PC-3 (cell line): ENCODE measurements at regions not wholly inside any gene's neighbourhood (a gene's known extent, or its start where the extent isn't known, plus 50 kb on each side); places are given as distances from the start of the nearest gene placed in this dataset.
A peak's percentile ranks its signal among the peaks of the same experiment; 100 is the strongest.

Experiments
- ATAC-seq: fragments of 200-7000 bp; cut with Tn5 transposase; 2 replicates; pipeline ENCODE4 v1.9.1; 2020; ENCODE audit warnings: mild to moderate bottlenecking, moderate library complexity
- BruUV-seq: library from RNA; stranded (reverse); fragments of 400-500 nt; replicated peaks from 2 replicates; lab custom pipeline; 2021; lab: Mats Ljungman, UMichigan
- CTCF ChIA-PET: fragments of 300-600 bp; sonication (Branson Sonifier 250); formaldehyde crosslinking; loops from one replicate; lab custom pipeline; 2022; ENCODE audit warnings: antibody characterized with exemption; lab: Charles Lee
- POLR2A ChIA-PET: fragments of 300-600 bp; sonication (Branson Sonifier 250); formaldehyde crosslinking; loops from one replicate; lab custom pipeline; 2022; ENCODE audit warnings: antibody characterized with exemption; ENCODE audit not compliant: unreplicated experiment; lab: Charles Lee
- DNase-seq: peaks from one replicate; pipeline ENCODE4 v3.0.0-alpha.2; 2015
- H2AFZ ChIP-seq: fragments of 300-600 bp; sonication (generic); 2 replicates; pipeline ENCODE4 v1.6.0; 2016; ENCODE audit warnings: antibody characterized with exemption, low read length
- H3F3A ChIP-seq: fragments of 300-600 bp; sonication (generic); one replicate; pipeline ENCODE4 v1.6.0; 2017; ENCODE audit warnings: antibody characterized with exemption, low read length, control low read depth, mild to moderate bottlenecking; ENCODE audit not compliant: unreplicated experiment
- H3K27ac ChIP-seq: fragments of 300-600 bp; sonication (generic); 2 replicates; pipeline ENCODE4 v1.5.1; 2016; ENCODE audit warnings: mild to moderate bottlenecking, low read length
- H3K27me3 ChIP-seq: fragments of 300-600 bp; sonication (generic); 2 replicates; pipeline ENCODE4 v1.6.1; 2016; ENCODE audit warnings: low read length, mixed read lengths
- H3K36me3 ChIP-seq: fragments of 300-600 bp; sonication (generic); 2 replicates; pipeline ENCODE4 v1.6.1; 2016; ENCODE audit warnings: low read depth, mixed run types, low read length, mixed read lengths
- H3K4me1 ChIP-seq: fragments of 300-600 bp; sonication (generic); 2 replicates; pipeline ENCODE4 v1.5.1; 2016; ENCODE audit warnings: low read length; ENCODE audit not compliant: insufficient read depth
- H3K4me2 ChIP-seq: fragments of 300-600 bp; sonication (generic); 2 replicates; pipeline ENCODE4 v1.6.0; 2016; ENCODE audit warnings: low read length
- H3K4me3 ChIP-seq: fragments of 300-600 bp; sonication (generic); 2 replicates; pipeline ENCODE4 v1.5.1; 2016; ENCODE audit warnings: mild to moderate bottlenecking, low read length, mixed read lengths
- H3K79me2 ChIP-seq: fragments of 300-600 bp; sonication (generic); 2 replicates; pipeline ENCODE4 v1.6.1; 2017; ENCODE audit warnings: low read length, mixed read lengths
- H3K9ac ChIP-seq: fragments of 300-600 bp; sonication (generic); 2 replicates; pipeline ENCODE4 v1.6.0; 2016; ENCODE audit warnings: mild to moderate bottlenecking, low read length
- H3K9me2 ChIP-seq: fragments of 300-600 bp; sonication (generic); replicated peaks from 2 replicates; pipeline ENCODE4 v1.6.1; 2016; ENCODE audit warnings: mixed run types, low read length, mixed read lengths
- H3K9me3 ChIP-seq: fragments of 300-600 bp; sonication (generic); 2 replicates; pipeline ENCODE4 v1.6.1; 2016; ENCODE audit warnings: low read length, mixed read lengths
- H4K20me1 ChIP-seq: fragments of 300-600 bp; sonication (generic); 2 replicates; pipeline ENCODE4 v1.6.1; 2016; ENCODE audit warnings: low read length, mixed read lengths
- EZH2 ChIP-seq: fragments of 300-600 bp; sonication (generic); IDR thresholded peaks from one replicate; pipeline ENCODE4 v1.6.1; 2017; ENCODE audit warnings: antibody characterized with exemption, mild to moderate bottlenecking, low read length; ENCODE audit not compliant: unreplicated experiment
- EZH2phosphoT487 ChIP-seq: fragments of 300-600 bp; sonication (generic); IDR thresholded peaks from 2 replicates; pipeline ENCODE4 v1.6.1; 2018; ENCODE audit warnings: mild to moderate bottlenecking, antibody characterized with exemption, low read length, borderline replicate concordance
- intact Hi-C: fragments of 100-400 bp; cut with micrococcal nuclease; formaldehyde crosslinking; loops from 2 replicates; pipeline ENCODE4 v1.9.0; 2023
- TF ChIP-seq, protein P1 (sequence below): fragments of 300-600 bp; sonication (generic); conservative IDR thresholded peaks from 2 replicates; pipeline ENCODE4 v1.5.1; 2017; ENCODE audit warnings: antibody characterized with exemption, low read depth, mild to moderate bottlenecking, low read length

GRCh38 chr12:19800884-19801283 lies 361.6 kb downstream of the AEBP2 start:
- TF ChIP-seq, protein P1, sequence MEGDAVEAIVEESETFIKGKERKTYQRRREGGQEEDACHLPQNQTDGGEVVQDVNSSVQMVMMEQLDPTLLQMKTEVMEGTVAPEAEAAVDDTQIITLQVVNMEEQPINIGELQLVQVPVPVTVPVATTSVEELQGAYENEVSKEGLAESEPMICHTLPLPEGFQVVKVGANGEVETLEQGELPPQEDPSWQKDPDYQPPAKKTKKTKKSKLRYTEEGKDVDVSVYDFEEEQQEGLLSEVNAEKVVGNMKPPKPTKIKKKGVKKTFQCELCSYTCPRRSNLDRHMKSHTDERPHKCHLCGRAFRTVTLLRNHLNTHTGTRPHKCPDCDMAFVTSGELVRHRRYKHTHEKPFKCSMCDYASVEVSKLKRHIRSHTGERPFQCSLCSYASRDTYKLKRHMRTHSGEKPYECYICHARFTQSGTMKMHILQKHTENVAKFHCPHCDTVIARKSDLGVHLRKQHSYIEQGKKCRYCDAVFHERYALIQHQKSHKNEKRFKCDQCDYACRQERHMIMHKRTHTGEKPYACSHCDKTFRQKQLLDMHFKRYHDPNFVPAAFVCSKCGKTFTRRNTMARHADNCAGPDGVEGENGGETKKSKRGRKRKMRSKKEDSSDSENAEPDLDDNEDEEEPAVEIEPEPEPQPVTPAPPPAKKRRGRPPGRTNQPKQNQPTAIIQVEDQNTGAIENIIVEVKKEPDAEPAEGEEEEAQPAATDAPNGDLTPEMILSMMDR, result no peak
- TF ChIP-seq EZH2, result no peak
- TF ChIP-seq EZH2phosphoT487, result no peak
- ATAC-seq (no peak), DNase-seq (peak; percentile 30)
- Histone ChIP-seq H3K9me2 (no peaks in the 10 kb centered on the region), H3K27me3 (no peaks in the 10 kb centered on the region), H3K4me3 (no peak overlapping the region), H2AFZ (no peak overlapping the region), H3K79me2 (no peaks in the 10 kb centered on the region), H3K36me3 (no peaks in the 10 kb centered on the region), H3K4me1 (peaks cover 12% of the 10 kb centered on the region), H3K4me2 (no peak overlapping the region), H4K20me1 (no peaks in the 10 kb centered on the region), H3F3A (no peaks in the 10 kb centered on the region), H3K27ac (peak overlapping the region; percentile 8; the same call in 1 of the 2 replicates), H3K9ac (no peak overlapping the region), H3K9me3 (no peaks in the 10 kb centered on the region)
- no TSS peak for BruUV-seq
- ChIA-PET CTCF (no interaction called here), POLR2A (no interaction called here)
- intact Hi-C loops, result no loop called here

GRCh38 chr12:19801941-19802340 lies 362.6 kb downstream of the AEBP2 start:
- no peak for ATAC-seq
- no peaks in the 10 kb centered on the region for H3K36me3 ChIP-seq
- H3K9me3 ChIP-seq, result no peaks in the 10 kb centered on the region
- TF ChIP-seq, protein P1, result no peak
- no peak for TF ChIP-seq EZH2phosphoT487
- no peak for TF ChIP-seq EZH2
- no peaks in the 10 kb centered on the region for H3K79me2 ChIP-seq
- no peaks in the 10 kb centered on the region for H3K27me3 ChIP-seq
- no peak overlapping the region for H3K4me2 ChIP-seq
- POLR2A ChIA-PET, result no interaction called here
- DNase-seq, result no peak
- CTCF ChIA-PET, result no interaction called here
- H3K4me3 ChIP-seq, result no peak overlapping the region
- no peaks in the 10 kb centered on the region for H4K20me1 ChIP-seq
- H3K9ac ChIP-seq, result no peak overlapping the region
- H3K4me1 ChIP-seq, result peaks cover 12% of the 10 kb centered on the region
- no peaks in the 10 kb centered on the region for H3F3A ChIP-seq
- H3K27ac ChIP-seq, result no peak overlapping the region
- no peaks in the 10 kb centered on the region for H3K9me2 ChIP-seq
- no peak overlapping the region for H2AFZ ChIP-seq
- no TSS peak for BruUV-seq
- intact Hi-C loops, result no loop called here

GRCh38 chr12:19802915-19803314 lies 363.6 kb downstream of the AEBP2 start:
- POLR2A ChIA-PET, result no interaction called here
- no peak for DNase-seq
- H2AFZ ChIP-seq, result no peak overlapping the region
- no peak for ATAC-seq
- no peak overlapping the region for H3K4me3 ChIP-seq
- H3K9me3 ChIP-seq, result no peaks in the 10 kb centered on the region
- intact Hi-C loops, result no loop called here
- no peaks in the 10 kb centered on the region for H3K27me3 ChIP-seq
- BruUV-seq, result no TSS peak
- no peaks in the 10 kb centered on the region for H3K36me3 ChIP-seq
- CTCF ChIA-PET, result no interaction called here
- no peaks in the 10 kb centered on the region for H3F3A ChIP-seq
- no peaks in the 10 kb centered on the region for H4K20me1 ChIP-seq
- peaks cover 12% of the 10 kb centered on the region for H3K4me1 ChIP-seq
- no peak overlapping the region for H3K4me2 ChIP-seq
- H3K9me2 ChIP-seq, result no peaks in the 10 kb centered on the region
- H3K9ac ChIP-seq, result no peak overlapping the region
- TF ChIP-seq EZH2 (no peak), EZH2phosphoT487 (no peak)
- TF ChIP-seq, protein P1, result no peak
- no peak overlapping the region for H3K27ac ChIP-seq
- no peaks in the 10 kb centered on the region for H3K79me2 ChIP-seq
